KMS-11 (cell line): ENCODE measurements at regions not wholly inside any gene's neighbourhood (a gene's known extent, or its start where the extent isn't known, plus 50 kb on each side); places are given as distances from the start of the nearest gene placed in this dataset.

ENCODE experiments used
- H2AFZ ChIP-seq: fragments of 200-600 bp; sonication (generic); 2 replicates; pipeline ENCODE4 v1.6.1; 2016; ENCODE audit warnings: antibody characterized with exemption, mixed run types, low read depth
- H3K27ac ChIP-seq: fragments of 200-600 bp; sonication (generic); 2 replicates; pipeline ENCODE4 v1.6.1; 2016; ENCODE audit warnings: mild to moderate bottlenecking, mixed run types
- H3K27me3 ChIP-seq: fragments of 200-600 bp; sonication (generic); 2 replicates; pipeline ENCODE4 v1.6.1; 2017; ENCODE audit warnings: mild to moderate bottlenecking, low read depth, mixed run types, moderate library complexity; ENCODE audit not compliant: insufficient read depth
- H3K36me3 ChIP-seq: fragments of 200-600 bp; sonication (generic); 2 replicates; pipeline ENCODE4 v1.6.1; 2017; ENCODE audit warnings: mild to moderate bottlenecking, mixed run types; ENCODE audit not compliant: insufficient read depth
- H3K4me1 ChIP-seq: fragments of 200-600 bp; sonication (generic); 2 replicates; pipeline ENCODE4 v1.6.1; 2016; ENCODE audit warnings: mild to moderate bottlenecking, low read depth, mixed run types; ENCODE audit not compliant: poor library complexity, severe bottlenecking
- H3K4me2 ChIP-seq: fragments of 200-600 bp; sonication (generic); 2 replicates; pipeline ENCODE4 v1.7.0; 2016; ENCODE audit warnings: mild to moderate bottlenecking, mixed run types
- H3K4me3 ChIP-seq: fragments of 200-600 bp; sonication (generic); IDR thresholded peaks from 2 replicates; pipeline ENCODE4 v1.6.1; 2017; ENCODE audit warnings: low read depth, low read length, mixed read lengths; ENCODE audit not compliant: insufficient read depth
- H3K79me2 ChIP-seq: fragments of 200-600 bp; sonication (generic); 2 replicates; pipeline ENCODE4 v1.6.1; 2016; ENCODE audit warnings: low read depth, mixed run types; ENCODE audit not compliant: insufficient read depth
- H3K9ac ChIP-seq: fragments of 200-600 bp; sonication (generic); 2 replicates; pipeline ENCODE4 v1.6.1; 2016; ENCODE audit warnings: mild to moderate bottlenecking, mixed run types
- H4K20me1 ChIP-seq: fragments of 200-600 bp; sonication (generic); 2 replicates; pipeline ENCODE4 v1.6.1; 2016; ENCODE audit warnings: mild to moderate bottlenecking, mixed run types; ENCODE audit not compliant: insufficient read depth
- CTCF ChIP-seq: fragments of 200-600 bp; sonication (generic); conservative IDR thresholded peaks from 2 replicates; pipeline ENCODE4 v1.6.1; 2017; ENCODE audit warnings: low read depth, mild to moderate bottlenecking, antibody characterized with exemption, low read length, moderate library complexity, mixed read lengths

DNA sequence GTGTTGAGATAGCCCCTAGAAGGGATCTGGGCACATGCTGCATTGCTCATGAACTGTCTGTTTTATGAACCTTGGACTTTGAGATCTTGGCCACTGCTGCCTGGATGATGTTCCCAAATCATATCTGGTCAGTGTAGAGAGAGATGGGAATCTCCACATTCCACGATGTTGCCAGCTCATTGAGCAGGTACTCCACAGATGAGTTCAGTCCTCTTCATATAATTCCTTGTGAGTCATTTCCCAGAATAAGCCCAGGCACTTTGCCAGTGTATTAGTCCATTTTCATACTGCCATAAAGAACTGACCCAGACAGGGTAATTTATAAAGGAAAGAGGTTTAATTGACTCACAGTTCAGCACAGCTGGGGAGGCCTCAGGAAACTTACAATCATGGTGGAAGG is 254.0 kb upstream of the RUNX1 start:
- Histone ChIP-seq H3K27me3 (no peaks in the 10 kb centered on the region), H3K4me1 (no peaks in the 10 kb centered on the region), H4K20me1 (no peaks in the 10 kb centered on the region), H2AFZ (no peak overlapping the region), H3K27ac (no peak overlapping the region), H3K4me2 (no peak overlapping the region), H3K79me2 (no peaks in the 10 kb centered on the region), H3K4me3 (no peak overlapping the region), H3K9ac (no peak overlapping the region), H3K36me3 (no peaks in the 10 kb centered on the region)
- no peak for TF ChIP-seq CTCF

DNA sequence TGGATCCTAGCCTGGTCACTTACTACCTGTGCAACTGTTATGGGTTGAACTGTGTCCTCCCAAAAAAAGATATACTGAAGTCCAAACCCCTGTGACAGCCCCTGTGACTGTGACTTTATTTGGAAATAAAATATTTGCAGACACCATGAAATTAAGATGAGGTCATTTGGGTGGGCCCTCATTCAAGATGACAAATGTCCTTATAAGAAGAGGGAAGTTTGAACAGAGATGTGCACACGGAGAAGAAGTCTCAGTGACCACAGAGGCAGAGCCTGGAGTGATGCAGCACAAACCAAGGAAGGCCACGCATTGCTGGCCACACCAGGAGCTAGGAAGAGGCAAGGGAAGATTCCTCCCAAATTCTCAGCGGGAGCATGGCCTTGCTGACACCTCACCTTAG is 249.7 kb upstream of the RUNX1 start:
- H3K4me1 ChIP-seq: peaks cover 26% of the 10 kb centered on the region
- H3K36me3 ChIP-seq: no peaks in the 10 kb centered on the region
- H3K27ac ChIP-seq: no peak overlapping the region
- H3K9ac ChIP-seq: no peak overlapping the region
- H3K27me3 ChIP-seq: no peaks in the 10 kb centered on the region
- TF ChIP-seq CTCF: no peak
- H4K20me1 ChIP-seq: no peaks in the 10 kb centered on the region
- H3K4me2 ChIP-seq: no peak overlapping the region
- no peak overlapping the region for H3K4me3 ChIP-seq
- no peak overlapping the region for H2AFZ ChIP-seq
- no peaks in the 10 kb centered on the region for H3K79me2 ChIP-seq

GRCh38 chr21:35297665-35298064 is 248.6 kb upstream of the RUNX1 start:
- no peaks in the 10 kb centered on the region for H3K79me2 ChIP-seq
- no peaks in the 10 kb centered on the region for H3K27me3 ChIP-seq
- H3K27ac ChIP-seq: no peak overlapping the region
- no peak overlapping the region for H2AFZ ChIP-seq
- H4K20me1 ChIP-seq: no peaks in the 10 kb centered on the region
- no peaks in the 10 kb centered on the region for H3K36me3 ChIP-seq
- no peak overlapping the region for H3K4me3 ChIP-seq
- peaks cover 36% of the 10 kb centered on the region for H3K4me1 ChIP-seq
- H3K4me2 ChIP-seq: no peak overlapping the region
- no peak for TF ChIP-seq CTCF
- no peak overlapping the region for H3K9ac ChIP-seq

DNA sequence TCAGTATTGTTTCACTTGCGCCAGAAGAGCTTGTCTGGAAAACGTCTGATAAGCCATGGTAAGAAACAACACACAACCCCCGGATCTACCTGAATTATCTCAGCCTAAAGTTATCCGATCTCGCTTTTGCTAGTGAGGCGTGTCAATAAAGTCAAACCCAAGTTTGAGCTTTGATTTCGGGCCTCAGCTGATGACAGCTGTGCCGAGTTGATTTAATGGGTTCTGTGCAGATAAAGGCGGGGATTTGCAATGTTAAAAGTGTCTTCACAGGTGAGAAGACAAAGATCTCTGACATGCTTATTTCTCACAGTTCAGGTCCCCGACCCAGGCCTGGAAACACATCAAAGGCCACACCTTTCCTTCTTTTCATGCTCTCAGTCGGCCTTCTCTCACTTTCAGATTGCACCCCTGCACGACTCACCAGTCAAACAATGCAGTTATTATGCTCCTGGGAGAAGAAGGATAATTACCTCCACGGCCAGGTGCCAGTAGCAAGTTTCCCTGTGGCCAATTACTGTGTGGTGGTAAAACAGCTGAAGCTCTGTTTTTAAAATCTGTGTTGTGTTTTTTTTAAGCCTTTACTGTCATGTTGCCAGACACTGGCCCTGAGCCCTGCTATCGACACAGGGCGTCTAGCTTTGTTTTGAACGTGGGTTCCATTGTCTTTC is 245.3 kb upstream of the RUNX1 start:
- no peaks in the 10 kb centered on the region for H3K79me2 ChIP-seq
- H3K36me3 ChIP-seq: no peaks in the 10 kb centered on the region
- peak overlapping the region; percentile 33; the same call in 1 of the 2 replicates for H3K27ac ChIP-seq
- TF ChIP-seq CTCF: no peak
- no peak overlapping the region for H3K4me3 ChIP-seq
- no peak overlapping the region; the same call in 1 of the 2 replicates for H3K9ac ChIP-seq
- peak overlapping the region; percentile 65 for H3K4me2 ChIP-seq
- H3K27me3 ChIP-seq: no peaks in the 10 kb centered on the region
- no peaks in the 10 kb centered on the region for H4K20me1 ChIP-seq
- H2AFZ ChIP-seq: peak overlapping the region; percentile 19; the same call in 1 of the 2 replicates
- H3K4me1 ChIP-seq: peaks cover 36% of the 10 kb centered on the region
